Peyer's patch (tissue), 4 donors: ENCODE measurements at regions not wholly inside any gene's neighbourhood (a gene's known extent, or its start where the extent isn't known, plus 50 kb on each side); places are given as distances from the start of the nearest gene placed in this dataset.

Experiments used
- CTCF ChIP-seq, 6 experiments: fragments of 450-650 bp in 4 of 6; fragments of 200-600 bp in 2 of 6; sonication (generic) in 1 of 6; IDR thresholded peaks; one replicate each; pipeline ENCODE4 v1.5.1; 2017 to 2019; ENCODE audit warnings: antibody characterized with exemption in 6 of 6, mild to moderate bottlenecking in 3 of 6, moderate library complexity in 1 of 6
- POLR2A ChIP-seq, 2 donors: fragments of 450-650 bp; IDR thresholded peaks; one replicate each; pipeline ENCODE4 v1.5.1; 2017; ENCODE audit warnings: antibody characterized with exemption in 2 of 2, mild to moderate bottlenecking in 2 of 2, moderate library complexity in 2 of 2

- TF ChIP-seq CTCF (IDR thresholded peaks at IDR 0.05) (no peak), POLR2A (IDR thresholded peaks at IDR 0.05) (no peak)
These were observed 154.3 kb upstream of the IRX2 start for GRCh38 chr5:2905741-2906140.
